GM19238 (cell line): ENCODE measurements at regions not wholly inside any gene's neighbourhood (a gene's known extent, or its start where the extent isn't known, plus 50 kb on each side); places are given as distances from the start of the nearest gene placed in this dataset.

Experiments used
- DNase-seq: peaks from one replicate; pipeline ENCODE4 v3.0.0; 2011; ENCODE audit warnings: low spot score; ENCODE audit not compliant: insufficient read length

DNA sequence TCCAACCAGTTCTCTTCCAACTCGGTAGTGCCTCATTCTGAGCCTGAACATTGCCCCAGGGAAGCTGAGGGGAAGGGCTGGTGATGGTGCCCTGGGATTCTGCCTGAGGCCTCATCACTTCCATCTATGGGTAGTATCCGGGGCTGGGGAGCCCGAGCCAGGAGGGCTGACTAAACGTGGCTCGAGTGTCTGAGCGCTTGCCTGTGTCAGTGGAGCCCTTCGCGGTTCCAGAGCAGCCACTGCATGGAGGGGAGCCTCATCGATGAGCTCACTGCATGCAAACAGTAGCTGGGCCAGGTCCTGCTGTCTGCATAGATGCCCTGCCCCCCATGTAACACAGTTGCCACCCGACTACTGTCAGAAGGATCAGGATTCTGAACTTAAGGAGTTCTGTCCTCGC, 129.3 kb downstream of the GLI2 start:
- DNase-seq = no peak

DNA sequence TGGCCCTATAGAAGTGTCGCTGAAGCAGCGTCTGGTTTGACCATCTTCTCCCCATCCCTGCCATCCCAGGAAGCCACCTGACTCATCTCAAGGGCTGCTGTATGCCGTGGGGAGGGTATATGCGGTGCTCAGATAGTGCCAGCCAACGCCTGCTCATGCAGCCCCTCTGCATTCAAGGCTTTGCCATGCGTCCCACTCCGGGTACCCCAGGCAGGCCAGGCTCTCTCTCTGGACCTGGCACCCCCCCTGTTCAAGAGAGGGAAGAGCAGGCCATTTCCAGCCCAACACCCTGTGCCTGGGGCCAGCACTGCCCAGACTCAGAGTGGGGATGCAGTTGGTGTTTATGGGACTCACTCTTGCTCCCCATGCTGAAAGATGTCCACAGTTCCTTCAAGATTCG, 130.0 kb downstream of the GLI2 start:
- DNase-seq = no peak

DNA sequence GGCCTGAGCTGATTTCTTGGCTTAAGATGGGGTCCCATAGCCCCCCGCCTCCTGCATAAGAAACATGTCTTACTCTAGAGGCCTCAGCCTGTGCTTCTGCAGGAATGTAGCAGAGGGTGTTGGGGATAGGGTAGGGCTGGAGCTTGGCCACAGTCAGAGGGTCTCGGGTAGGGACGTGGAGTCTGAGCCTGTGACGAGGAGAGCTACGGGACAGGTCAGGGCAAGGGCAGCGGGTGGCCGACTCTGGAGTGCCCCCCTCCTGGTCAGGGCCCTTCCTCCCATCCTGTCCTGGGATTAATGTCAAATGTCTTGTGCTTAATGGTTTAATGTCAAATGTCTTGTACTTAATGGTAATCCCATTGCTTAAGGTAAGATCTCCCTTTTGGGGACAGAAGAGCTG, 130.4 kb downstream of the GLI2 start:
- no peak for DNase-seq

DNA sequence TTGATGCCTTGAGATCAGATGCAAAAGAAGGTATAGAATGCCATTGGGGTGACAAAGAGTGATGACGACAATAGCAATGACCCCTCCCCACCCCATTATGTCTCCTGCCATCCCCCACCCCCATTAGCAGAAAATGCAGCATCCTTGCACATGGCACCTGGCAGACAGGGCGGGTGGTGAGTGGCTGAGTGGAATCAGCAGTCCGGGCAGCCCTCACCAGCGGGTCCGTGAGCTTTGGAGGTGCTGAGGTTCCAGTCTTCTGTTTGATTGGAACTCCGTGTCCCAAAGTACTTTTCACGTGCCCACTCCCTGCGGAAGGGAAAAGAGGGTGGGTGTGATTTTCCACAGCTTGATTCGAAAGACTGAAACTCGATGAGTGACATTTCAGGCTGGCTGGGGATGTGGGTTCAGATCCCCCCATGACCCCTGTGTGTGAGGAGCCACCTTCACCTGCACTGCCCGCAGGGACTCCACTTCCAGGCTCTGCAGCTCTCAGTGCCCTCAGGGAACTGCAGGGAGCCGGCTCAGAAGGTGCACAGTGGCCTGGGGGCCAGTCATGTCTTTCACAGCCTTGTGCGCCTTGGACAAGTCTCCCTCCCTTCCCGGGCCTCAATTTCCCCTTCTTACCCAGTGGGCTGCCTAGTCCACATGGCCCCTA, 130.9 kb downstream of the GLI2 start:
- DNase-seq = no peak

DNA sequence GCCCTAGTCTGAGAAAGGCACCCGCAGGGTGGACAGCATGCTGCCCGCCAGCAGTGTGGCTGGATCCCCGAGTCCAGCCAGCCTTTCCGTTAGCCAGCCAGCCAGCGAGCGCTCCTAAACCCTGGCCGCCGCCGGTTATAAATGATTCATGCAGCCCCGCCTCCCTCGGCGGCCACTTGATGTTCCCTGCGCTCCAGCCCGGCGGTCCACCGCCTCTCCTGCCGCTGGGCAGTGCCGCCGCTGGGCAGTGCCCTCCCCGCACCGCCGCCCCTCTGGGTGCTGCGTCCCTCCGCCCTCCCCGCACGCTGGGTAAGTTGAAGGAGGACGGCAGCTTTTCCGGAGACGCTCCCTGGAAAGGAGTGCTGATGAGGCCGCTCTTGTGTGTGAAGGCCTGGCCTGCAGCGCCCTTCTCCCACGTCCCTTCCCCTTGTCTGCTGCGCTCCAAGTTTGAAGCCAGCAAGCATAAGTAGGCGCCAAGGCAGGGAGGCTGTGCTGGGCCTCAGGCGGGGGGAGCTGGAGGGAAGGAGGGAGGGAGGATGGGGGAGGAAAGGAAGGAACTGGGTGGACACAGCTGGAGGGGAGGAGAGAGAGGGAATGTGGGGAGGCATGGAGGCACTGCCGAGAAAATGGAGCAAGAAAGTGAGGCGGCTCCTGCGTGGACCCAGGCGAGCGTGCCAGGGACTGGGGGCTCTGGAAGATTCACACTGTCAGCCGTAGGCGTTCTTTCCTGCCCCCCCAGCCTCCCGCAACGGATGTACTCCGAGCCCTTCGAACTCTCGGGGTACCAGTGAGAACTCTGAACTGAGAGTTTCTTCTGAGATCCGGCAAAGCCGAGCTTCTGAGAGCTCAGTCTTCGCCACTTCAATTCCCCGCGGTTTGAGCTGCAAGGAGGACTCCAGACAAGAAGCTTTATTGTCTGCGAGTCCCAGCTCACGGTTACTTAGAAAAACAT, 131.9 kb downstream of the GLI2 start:
- no peak for DNase-seq

DNA sequence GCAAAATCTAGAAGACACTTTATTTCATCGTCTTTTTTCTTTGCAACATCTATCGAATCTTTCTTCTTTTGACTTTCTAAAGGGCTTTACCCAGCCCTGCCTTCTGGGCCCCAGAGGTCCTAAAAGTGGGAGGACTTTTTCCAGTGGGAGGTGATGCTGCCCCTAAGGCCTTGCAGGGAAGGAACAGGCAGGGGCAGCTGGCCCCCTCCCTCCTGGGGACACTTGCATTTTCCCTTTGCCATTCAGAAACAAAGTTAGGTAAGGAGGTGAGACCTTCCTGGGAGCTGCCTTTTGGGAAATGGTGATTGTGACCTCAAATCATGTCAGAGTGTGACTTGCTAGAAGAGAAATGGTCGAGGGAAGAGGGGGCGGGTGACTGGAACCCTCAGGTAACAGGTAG, 132.7 kb downstream of the GLI2 start:
- no peak for DNase-seq

DNA sequence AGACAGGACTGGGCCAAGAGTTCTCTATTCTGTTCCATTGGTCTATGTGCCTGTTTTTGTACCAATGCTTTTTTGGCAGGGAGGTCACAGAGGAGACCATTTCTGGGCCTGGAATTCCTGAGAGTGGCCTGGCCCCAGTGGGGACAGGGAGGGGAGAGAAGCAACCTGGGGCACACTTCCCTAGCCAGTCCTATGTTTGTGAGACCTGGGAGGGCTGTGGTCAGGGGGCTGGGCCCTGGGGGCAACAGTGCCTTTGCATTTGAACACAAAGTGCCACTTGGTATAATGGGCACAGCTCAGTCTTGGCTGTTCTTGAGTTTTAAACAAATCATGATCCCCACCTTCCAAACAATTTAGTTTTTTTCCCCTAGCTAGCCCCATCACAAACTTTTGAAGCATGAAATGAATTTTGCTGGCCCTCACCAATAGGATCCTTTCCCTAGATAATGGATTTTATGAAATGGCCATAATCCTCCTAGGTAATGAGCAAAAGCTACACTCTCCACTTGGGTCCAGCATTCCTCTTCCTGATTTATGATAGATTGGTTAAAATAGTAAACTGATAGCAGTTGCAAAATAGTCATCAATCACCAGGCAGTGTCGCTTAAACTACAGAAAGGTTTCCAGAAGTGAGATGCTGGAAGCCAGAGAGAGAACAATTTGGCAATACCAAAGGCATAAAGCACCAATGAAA, 133.5 kb downstream of the GLI2 start:
- no peak for DNase-seq

DNA sequence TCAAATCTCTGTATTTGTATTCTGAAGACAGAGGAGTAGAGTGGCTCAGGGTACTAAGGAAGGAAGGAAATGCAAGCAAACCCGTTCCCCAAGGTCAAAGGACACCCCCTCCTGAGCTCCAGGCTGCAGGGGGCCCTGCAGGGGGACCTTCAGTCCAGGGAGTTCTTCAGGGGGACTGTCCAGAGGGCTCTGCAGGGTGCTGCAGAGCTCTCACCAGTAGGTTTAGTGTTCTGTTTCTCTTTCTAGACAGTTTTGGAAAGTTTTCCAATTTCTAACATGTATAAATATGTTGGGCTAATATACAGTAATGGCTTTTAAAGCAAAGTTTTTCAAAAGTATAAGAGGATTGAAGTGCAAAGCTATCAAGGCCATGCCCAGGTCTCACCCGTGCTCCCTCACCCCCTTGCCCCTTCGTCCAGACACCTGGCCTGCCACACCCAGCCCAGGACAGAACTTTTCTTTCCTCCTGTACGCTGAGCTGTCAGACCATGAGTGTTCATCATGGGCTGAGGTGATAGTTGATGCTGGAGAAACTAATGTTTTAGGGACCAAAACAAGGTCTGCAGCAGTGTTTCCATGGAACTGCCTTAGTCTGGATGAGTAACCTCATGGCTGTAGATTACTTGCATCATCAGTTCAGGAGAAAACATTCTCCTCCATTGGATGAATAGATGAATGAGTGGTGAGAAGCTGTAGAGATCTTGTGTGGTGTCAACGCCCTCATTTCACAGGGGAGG, 134.2 kb downstream of the GLI2 start:
- no peak for DNase-seq

DNA sequence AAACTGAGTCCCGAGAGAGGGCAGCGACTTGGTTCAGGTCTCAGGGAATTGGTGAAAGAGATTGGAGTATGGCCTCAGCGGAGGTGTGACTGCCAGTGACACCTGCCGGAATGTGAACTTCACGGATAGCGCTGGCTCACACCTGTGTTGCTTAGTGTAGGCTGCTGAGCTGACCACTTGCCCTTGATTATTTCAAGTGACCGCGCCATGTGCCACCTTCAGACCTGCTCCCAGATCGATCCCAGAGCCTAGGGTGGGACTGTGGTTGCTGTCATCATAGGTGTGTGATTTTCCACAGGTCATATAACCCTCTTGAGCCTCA, 134.8 kb downstream of the GLI2 start:
- DNase-seq = no peak

DNA sequence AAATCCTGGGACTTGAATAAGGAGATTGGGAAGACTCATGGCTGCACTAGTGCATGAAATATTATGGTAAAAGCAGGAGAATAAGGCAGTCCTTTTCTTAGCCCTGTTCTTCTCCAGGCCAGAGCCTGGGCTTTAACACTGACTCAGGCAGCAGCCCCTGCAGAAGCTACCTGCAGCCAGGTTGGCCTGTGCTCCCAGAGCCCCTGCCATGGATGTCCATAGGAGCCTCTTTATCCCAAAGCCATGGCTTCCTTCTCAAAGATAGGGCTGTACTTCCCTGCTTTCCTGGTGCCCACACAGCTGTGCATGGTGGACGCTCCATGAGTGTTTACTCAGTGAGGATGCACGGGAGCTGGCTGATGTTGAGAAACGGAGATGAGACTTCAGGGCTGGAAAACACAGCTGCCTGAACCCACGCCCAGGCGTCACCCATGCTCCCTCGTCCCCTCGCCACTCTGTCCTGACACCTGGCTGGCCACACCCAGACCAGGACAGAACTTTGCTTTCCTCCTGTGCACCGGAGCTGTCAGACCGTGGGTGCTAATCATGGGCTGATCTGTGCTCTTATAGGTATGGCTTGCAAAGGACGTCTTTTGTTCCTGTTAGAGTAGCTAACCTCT, 135.5 kb downstream of the GLI2 start:
- DNase-seq = no peak

DNA sequence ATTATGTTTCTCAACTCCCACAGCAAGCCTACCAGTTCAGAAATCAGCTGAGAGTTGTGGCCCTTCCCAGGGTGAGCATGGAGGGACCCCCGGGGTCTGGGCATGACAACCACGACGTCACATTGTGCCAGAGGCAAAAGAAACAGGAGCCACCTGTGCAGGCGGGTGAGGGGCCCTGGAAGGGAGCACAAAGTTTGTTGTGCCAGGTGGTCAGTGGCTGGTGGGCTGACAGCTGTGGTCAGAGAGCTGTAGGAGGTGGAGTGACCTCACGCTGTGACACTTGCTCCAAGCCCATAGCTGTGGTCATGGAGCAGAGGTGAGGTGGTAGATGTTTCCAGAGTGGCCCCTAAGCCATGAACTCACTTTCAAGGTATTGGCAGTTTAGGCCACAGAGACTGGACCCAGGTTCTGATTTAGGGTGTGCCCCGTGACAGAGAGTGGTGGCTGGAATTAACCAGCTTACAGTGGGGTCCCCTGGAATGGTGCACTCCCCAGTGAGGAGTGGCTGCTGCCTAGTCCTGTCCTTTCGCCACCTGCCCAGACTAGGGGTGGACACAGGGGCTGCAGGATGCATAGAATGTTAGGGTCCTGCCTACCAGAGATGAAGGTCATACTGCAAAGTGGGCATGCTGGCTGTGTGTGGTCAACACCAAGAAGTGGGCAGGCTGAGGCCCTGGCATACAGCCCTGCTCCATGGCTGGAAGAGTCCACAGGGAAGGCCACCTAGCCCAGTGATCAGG, 136.4 kb downstream of the GLI2 start:
- no peak for DNase-seq

DNA sequence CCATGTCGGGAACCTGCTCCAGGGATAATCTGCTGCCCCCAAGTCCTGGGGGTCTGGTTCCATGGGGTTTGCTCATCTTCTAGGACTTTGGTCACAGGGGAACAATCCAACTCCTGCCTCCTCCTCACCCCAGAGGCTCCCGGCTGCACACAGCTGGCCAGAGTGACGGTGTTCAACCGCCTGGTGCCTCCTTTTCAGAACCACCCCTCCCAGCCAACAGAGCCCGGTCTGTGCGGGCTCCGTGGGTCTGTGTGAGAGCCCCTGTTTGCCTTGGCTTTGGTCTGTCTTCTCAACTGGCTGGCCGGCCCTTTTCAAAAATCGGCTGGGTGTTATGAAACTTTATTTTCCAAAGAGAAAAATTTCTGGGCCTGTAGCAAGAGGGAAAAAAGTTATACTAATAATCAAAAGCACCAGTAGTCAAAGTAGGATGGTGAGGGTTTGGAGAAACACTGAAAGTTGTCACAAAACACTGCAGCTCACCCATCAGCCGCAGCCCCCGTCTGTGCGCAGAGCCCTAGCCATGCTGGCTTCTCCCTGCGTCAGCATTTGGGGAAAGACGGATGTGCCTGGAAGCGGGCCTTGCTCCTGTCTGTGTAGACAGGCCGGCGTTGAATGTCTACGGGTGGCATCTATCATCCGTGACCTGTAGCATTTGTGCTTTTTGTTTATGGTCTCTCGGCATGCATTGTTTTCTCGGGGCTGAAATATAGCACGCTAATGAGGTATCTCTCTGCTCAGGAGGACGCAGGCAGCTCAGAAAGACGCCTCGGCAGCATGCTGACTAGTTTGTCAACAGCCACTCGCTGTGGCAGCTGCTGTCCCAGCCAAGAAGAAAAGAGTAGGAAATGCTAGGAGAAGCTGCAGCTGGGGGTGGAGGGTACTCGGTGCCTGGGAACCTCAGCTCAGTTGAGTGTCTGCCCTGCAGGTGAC, 138.6 kb downstream of the GLI2 start:
- no peak for DNase-seq

DNA sequence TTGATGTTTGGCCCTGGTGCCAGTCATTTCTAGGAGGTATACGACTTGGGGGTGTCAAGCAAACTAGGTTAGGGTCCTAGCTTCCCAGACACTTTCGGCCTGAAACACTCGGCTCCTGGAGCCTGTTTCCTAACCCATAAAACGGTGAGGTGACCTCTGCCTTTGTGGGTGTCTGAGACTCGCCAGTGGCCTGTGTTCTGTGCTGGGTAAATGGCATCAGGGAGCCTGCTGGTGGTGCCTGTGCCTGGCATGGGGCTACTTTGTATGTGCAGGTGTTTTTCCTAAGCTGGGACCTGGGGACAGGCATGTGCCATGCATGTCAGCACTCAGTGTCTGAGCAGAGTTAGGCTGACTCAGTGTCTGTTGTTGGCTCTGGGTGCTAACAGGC, 139.2 kb downstream of the GLI2 start:
- no peak for DNase-seq

DNA sequence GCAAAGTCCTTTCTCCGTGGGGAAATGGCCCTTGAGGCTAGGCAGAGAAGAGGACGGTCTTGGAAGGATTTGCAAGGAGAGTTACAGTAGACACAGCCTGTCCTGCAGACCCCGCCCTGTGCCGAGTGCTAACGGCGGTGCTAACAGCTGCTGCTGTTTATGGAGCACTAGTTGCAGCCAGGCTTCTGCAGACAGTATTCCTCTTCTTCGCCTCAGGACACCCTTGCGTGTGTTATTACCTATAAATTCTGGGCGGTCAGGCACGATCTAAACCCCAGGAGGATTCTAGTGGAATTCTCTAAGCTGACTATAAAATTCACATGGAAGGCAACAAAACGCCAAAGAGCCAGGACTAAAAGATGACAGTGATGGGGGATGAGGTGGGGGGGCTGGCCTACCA, 139.8 kb downstream of the GLI2 start:
- DNase-seq = no peak

DNA sequence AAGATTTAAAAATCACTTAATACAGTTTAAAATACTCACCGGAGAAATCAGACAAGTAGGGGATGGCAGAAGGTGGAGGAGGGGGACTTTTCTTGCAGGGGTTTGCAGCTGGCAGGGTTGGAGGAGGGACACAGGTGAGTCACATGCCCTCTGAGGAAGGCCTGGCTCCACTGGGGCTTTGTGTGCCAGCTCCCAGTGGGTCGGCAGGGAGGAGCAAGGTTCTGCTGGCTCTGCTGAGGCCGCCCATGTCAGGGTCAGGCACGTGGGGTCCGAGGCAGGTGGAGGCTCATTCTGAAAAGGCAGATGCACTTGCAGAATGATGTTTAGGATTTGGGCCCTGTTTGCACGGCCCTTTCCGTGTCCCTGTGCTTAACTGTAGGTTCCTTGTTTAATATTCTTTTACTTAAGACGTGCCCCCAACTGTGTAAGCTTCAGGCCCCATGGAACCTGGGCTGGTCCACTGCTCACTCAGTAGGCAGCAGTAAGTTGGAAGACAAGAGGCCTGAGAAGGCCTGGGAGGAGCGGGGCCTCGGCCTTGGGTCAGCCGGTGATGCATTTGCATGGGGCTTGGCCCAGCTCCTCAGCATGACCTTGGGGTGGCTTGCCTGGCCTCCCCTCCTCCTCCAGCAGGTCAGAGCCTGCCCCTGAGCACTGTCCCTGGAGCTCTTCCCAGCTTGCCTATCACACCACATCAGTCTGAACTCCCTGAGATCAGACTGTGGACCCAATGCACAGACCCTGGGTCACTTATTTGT, 141.0 kb downstream of the GLI2 start:
- no peak for DNase-seq

DNA sequence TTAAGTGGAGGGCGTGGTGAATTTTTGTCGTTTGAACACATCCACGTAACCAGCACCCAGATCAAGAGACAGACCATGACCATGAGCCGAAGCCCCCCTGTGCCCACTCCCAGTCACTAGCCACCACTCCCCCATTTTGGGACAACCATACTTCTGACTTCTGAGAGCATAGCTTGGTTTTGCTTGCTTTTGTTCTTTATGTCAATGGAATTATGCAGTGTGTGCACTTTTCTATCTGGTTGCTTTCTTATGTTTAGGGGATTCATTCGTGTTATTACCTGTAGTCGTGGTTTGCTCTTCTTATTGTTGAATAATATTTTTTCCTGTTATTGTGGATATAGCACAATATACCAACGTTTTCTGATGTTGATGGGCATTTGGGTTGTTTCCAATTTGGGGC, 141.7 kb downstream of the GLI2 start:
- DNase-seq = no peak

DNA sequence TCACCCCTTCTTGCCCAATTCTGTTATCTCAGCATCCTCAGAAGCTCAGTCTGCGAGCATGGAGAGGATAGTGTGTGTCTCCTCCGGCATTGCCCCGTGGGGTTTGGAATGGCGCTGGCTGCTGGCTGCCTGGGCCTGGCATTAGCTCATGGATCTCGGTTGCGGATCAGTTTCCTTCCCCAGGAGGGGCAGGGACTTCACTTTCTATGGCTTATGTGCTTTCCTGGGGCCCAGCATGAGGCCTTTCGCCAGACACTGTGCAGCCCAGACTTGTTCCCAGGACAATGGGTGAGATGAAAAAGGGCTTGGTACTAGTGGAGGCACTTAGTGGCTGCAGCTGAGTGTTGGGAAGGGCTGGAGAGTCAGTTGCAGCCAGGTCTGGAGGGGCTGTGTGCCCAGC, 143.3 kb downstream of the GLI2 start:
- no peak for DNase-seq

DNA sequence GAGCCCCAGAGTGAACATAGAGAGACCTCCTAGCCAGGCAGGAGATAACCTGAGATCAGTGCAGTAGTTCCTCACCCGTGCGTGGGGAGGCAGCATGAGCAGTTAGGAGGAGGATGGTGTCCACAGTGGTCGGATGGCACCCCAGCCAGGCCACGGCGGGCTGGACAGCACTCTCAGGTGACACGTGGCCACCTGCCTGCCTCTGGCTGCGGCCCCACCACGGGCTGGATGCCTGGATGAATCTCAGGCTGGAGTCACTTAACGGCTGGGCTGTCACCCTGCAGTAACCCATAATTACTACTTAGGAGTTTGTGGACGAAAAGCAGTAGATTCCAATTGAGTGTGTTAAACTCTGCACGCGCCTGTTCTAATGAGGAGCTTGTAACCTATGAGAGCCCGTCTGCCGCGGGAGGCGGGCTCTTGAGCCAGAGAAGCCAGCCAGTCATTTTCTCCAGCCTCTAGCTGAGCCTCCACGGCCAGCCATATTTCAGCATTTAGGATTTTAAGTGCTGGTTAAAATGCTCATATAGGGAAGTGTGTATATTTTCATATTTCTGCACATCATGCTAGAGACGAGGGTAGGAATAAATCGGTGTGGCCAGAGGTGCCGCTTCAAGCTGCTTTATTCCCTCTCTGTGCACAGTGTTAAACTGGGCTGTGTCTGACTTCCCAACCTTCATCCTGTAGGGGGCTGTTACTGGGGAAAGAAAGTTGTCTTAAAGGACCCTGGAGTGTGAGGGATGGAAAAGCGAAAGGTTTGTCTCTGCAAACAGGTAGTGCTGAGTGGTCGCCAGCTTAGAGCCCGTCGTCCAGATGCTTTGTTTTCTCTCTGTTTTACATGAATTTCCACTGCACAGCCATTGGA, 144.0 kb downstream of the GLI2 start:
- DNase-seq = no peak
